Naive thymus-derived CD4-positive, alpha-beta T cell (primary cell): ENCODE measurements at regions not wholly inside any gene's neighbourhood (a gene's known extent, or its start where the extent isn't known, plus 50 kb on each side); places are given as distances from the start of the nearest gene placed in this dataset.

ENCODE experiments used
- ATAC-seq: fragments of 150-1000 bp; cut with Tn5 transposase; 2 replicates; pipeline ENCODE4 v1.10.0; 2021; ENCODE audit warnings: mild to moderate bottlenecking, moderate library complexity
- CTCF ChIA-PET: fragments of 350-600 bp; sonication (Branson Sonifier 250); formaldehyde crosslinking; loops from one replicate; lab custom pipeline; 2021; ENCODE audit warnings: antibody characterized with exemption; lab: Charles Lee
- POLR2A ChIA-PET: fragments of 350-600 bp; sonication (Branson Sonifier 250); formaldehyde crosslinking; loops from one replicate; lab custom pipeline; 2021; ENCODE audit warnings: antibody characterized with exemption, inconsistent platforms; lab: Charles Lee
- DNase-seq, 9 donors: peaks; one replicate each; pipeline versions ENCODE4 v3.0.0 to v3.0.0-alpha.2; 2020 to 2022; ENCODE audit warnings: mixed read lengths in 1 of 9
- H3K27ac ChIP-seq: one replicate; pipeline ENCODE4 v1.7.0; 2013; ENCODE audit warnings: mild to moderate bottlenecking, low read depth, low read length, moderate library complexity
- H3K27me3 ChIP-seq, 2 donors: one replicate each; pipeline ENCODE4 v1.7.0; 2013; ENCODE audit warnings: low read length in 2 of 2, mild to moderate bottlenecking in 2 of 2, moderate library complexity in 2 of 2; ENCODE audit not compliant: control insufficient read depth in 2 of 2, insufficient read depth in 2 of 2
- H3K36me3 ChIP-seq, 3 experiments: 1 replicate in 2 of 3; 2 replicates in 1 of 3; pipeline ENCODE4 v1.7.0; 2013; ENCODE audit warnings: low read length in 3 of 3, mild to moderate bottlenecking in 3 of 3, moderate library complexity in 1 of 3; ENCODE audit not compliant: insufficient read depth in 3 of 3, control insufficient read depth in 2 of 3
- H3K4me1 ChIP-seq, 2 donors: one replicate each; pipeline ENCODE4 v1.7.0; 2013; ENCODE audit warnings: low read length in 2 of 2, mild to moderate bottlenecking in 2 of 2, moderate library complexity in 1 of 2; ENCODE audit not compliant: control insufficient read depth in 2 of 2, insufficient read depth in 2 of 2
- H3K4me3 ChIP-seq: 2 replicates; pipeline ENCODE4 v1.7.0; 2013; ENCODE audit warnings: mild to moderate bottlenecking, low read length
- H3K9me3 ChIP-seq, 3 experiments: 1 replicate in 2 of 3; 2 replicates in 1 of 3; pipeline ENCODE4 v1.7.0; 2013; ENCODE audit warnings: low read length in 3 of 3; ENCODE audit not compliant: control insufficient read depth in 2 of 3
- H3K27ac Mint-ChIP-seq, 9 donors: one replicate each; pipeline ENCODE4 v1.8.0; 2020 to 2022; ENCODE audit warnings: mixed read lengths in 9 of 9, mild to moderate bottlenecking in 8 of 9, moderate library complexity in 5 of 9, inconsistent platforms in 2 of 9
- H3K27me3 Mint-ChIP-seq, 5 donors: one replicate each; pipeline ENCODE4 v1.8.0; 2021 to 2022; ENCODE audit warnings: mixed read lengths in 5 of 5, mild to moderate bottlenecking in 1 of 5
- H3K36me3 Mint-ChIP-seq, 5 donors: one replicate each; pipeline ENCODE4 v1.8.0; 2020 to 2022; ENCODE audit warnings: mixed read lengths in 5 of 5, mild to moderate bottlenecking in 3 of 5, inconsistent platforms in 1 of 5
- H3K4me1 Mint-ChIP-seq, 7 donors: one replicate each; pipeline ENCODE4 v1.8.0; 2020 to 2022; ENCODE audit warnings: mixed read lengths in 7 of 7, mild to moderate bottlenecking in 3 of 7, inconsistent platforms in 1 of 7
- H3K4me3 Mint-ChIP-seq, 10 donors: one replicate each; pipeline ENCODE4 v1.8.0; 2020 to 2022; ENCODE audit warnings: mild to moderate bottlenecking in 10 of 10, mixed read lengths in 10 of 10, moderate library complexity in 6 of 10, inconsistent platforms in 2 of 10
- H3K9me3 Mint-ChIP-seq, 11 donors: one replicate each; pipeline ENCODE4 v1.8.0; 2020 to 2022; ENCODE audit warnings: mixed read lengths in 11 of 11, mild to moderate bottlenecking in 4 of 11, inconsistent platforms in 1 of 11, moderate library complexity in 1 of 11
- intact Hi-C, 2 donors: fragments of 100-400 bp; cut with micrococcal nuclease; formaldehyde crosslinking; loops; one replicate each; pipeline ENCODE4 v1.15.1; 2023

DNA sequence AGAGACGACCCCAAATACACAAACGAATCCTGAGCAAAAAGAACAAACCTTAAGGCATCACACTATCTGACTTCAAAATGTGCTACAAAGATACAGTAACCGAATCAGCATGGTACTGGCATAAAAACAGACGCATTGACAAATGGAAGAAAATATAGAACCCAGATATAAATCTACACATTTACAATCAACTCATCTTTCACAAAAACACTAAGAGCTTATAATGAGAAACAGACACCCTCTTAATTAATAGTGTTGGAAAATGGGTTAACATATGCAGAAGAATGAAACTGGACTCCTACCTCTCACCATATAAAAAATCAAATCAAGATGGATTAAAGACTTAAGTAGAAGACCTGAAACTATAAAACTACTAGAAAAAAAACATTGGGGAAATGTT, 130.3 kb upstream of the DCBLD2 start:
- Histone ChIP-seq H3K4me1 (no peaks in the 10 kb centered on the region), H3K4me3 (no peak overlapping the region), H3K9me3 (peaks cover 0 to 2% (median 0%) of the 10 kb centered on the region in 3 experiments), H3K27me3 (no peaks in the 10 kb centered on the region), H3K36me3 (no peaks in the 10 kb centered on the region), H3K27ac (no peak overlapping the region)
- ATAC-seq = no peak
- Mint-ChIP-seq H3K4me3 (no peak overlapping the region), H3K4me1 (no peaks in the 10 kb centered on the region), H3K36me3 (peaks cover 0 to 11% (median 0%) of the 10 kb centered on the region in 5 donors), H3K27me3 (peaks cover 0 to 8% (median 6%) of the 10 kb centered on the region in 5 donors), H3K27ac (no peak overlapping the region), H3K9me3 (peaks cover 4 to 29% (median 10%) of the 10 kb centered on the region in 11 donors)
- intact Hi-C loops = no loop called here
- no peak for DNase-seq
- ChIA-PET CTCF (no interaction called here), POLR2A (no interaction called here)

DNA sequence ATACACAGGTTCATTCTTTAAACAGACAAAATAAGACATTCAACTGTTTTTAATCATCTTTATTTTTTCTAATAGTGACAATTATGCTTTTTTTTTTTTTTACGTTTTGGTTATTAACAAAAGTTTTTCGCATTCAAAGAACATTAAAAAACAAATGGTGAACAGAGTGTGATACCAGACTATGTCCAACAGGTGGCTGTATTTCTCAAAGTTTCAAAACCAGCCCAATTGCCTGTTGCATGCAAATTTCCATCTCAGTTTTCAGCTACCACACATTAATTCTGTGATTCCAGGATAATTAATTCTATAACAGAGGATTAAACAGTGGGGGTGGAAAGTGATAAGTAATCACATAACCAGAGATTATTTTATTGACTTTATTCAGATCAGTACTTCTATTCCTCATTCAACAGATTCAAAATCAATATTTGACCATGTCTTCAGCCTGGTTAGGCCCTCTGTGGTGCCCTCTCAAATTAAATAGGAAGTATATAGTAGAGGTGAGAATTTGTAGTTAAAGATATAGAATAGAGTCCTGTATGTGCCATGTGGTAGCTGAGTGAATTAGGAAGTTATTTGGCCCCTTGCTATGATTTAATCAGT, 122.2 kb upstream of the DCBLD2 start:
- H3K4me3 Mint-ChIP-seq = no peak overlapping the region
- ChIA-PET CTCF (no interaction called here), POLR2A (no interaction called here)
- intact Hi-C loops = loop anchor here (1.0 to 10.0 kb wide), 4 partner anchors 149 to 766 kb away; no protein-coding TSS in a partner anchor
- ATAC-seq (no peak), DNase-seq (peak in 2 of 9 donors; percentile 2 to 3)
- H3K27me3 Mint-ChIP-seq = peaks cover 0 to 29% (median 18%) of the 10 kb centered on the region in 5 donors
- Histone ChIP-seq H3K27me3 (peaks cover 0 to 3% of the 10 kb centered on the region in 2 donors), H3K4me3 (no peak overlapping the region), H3K4me1 (no peaks in the 10 kb centered on the region), H3K9me3 (peaks cover 0 to 5% (median 0%) of the 10 kb centered on the region in 3 experiments), H3K27ac (no peak overlapping the region), H3K36me3 (no peaks in the 10 kb centered on the region)
- peaks cover 0 to 9% (median 0%) of the 10 kb centered on the region in 5 donors for H3K36me3 Mint-ChIP-seq
- H3K27ac Mint-ChIP-seq = no peak overlapping the region
- H3K4me1 Mint-ChIP-seq = no peaks in the 10 kb centered on the region
- H3K9me3 Mint-ChIP-seq = peaks cover 4 to 26% (median 8%) of the 10 kb centered on the region in 11 donors

DNA sequence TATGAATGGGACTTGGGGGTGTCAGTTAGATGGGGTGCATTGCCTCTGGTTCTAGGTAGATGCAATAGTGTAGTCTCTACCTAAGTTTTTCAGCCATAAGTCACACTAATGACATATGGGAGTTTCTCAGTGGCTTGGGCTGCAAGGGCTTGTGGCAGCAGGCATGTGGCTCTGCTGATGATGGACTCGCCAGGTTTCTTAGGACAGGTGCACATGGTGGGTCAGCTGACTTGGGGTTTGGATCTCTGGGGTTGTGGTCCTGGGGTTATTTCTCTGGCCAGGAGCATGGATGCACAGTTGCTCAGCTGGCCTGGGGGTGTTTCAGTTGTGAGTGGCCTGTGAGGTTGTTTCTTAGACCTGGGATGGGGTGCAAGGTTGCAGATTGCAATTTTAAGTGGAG, 120.0 kb upstream of the DCBLD2 start:
- POLR2A ChIA-PET = no interaction called here
- peaks cover 0 to under 1% (median 0%) of the 10 kb centered on the region in 3 experiments for H3K9me3 ChIP-seq
- H3K9me3 Mint-ChIP-seq = peaks cover 0 to 10% (median 0%) of the 10 kb centered on the region in 11 donors
- H3K27me3 ChIP-seq = peaks cover 0 to 3% of the 10 kb centered on the region in 2 donors
- CTCF ChIA-PET = no interaction called here
- H3K27ac Mint-ChIP-seq = peak overlapping the region in 1 of 9 donors; percentile 2
- H3K36me3 Mint-ChIP-seq = no peaks in the 10 kb centered on the region
- no peak overlapping the region for H3K4me3 Mint-ChIP-seq
- no peak overlapping the region for H3K27ac ChIP-seq
- H3K4me1 ChIP-seq = no peaks in the 10 kb centered on the region
- ATAC-seq (no peak), DNase-seq (no peak)
- no peak overlapping the region for H3K4me3 ChIP-seq
- H3K4me1 Mint-ChIP-seq = no peaks in the 10 kb centered on the region
- intact Hi-C loops = loop anchor here in 1 of 2 donors (10.0 kb wide), 1 partner anchor 663 kb away; no protein-coding TSS in a partner anchor
- no peaks in the 10 kb centered on the region for H3K36me3 ChIP-seq
- peaks cover 0 to 19% (median 16%) of the 10 kb centered on the region in 5 donors for H3K27me3 Mint-ChIP-seq

DNA sequence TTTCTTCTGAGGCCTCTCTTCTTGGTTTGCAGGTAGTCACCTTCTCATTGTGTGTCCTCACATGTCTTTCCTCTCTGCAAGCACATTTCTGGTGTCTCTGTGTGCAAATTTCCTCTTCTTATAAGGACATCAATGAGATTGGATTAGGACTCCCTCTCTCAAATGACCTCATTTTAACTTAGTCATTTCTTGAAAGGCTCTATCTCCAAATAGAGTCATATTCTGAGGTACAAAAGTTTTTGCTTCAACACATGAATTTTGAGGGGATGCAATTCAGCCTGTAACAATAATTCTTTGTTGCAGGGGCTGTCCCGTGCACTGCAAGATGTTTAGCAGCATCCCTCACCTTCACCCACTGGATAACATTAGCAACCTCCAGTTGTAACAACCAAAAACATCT, 115.0 kb upstream of the DCBLD2 start:
- ChIA-PET POLR2A (no interaction called here), CTCF (no interaction called here)
- Mint-ChIP-seq H3K9me3 (peaks cover 0 to 4% (median 0%) of the 10 kb centered on the region in 11 donors), H3K4me3 (no peak overlapping the region), H3K4me1 (no peaks in the 10 kb centered on the region), H3K36me3 (no peaks in the 10 kb centered on the region), H3K27me3 (peaks cover 0 to 7% (median 5%) of the 10 kb centered on the region in 5 donors), H3K27ac (no peak overlapping the region)
- Histone ChIP-seq H3K4me3 (no peak overlapping the region), H3K36me3 (no peaks in the 10 kb centered on the region), H3K4me1 (no peaks in the 10 kb centered on the region), H3K27ac (no peak overlapping the region), H3K27me3 (peaks cover 0 to 3% of the 10 kb centered on the region in 2 donors), H3K9me3 (no peaks in the 10 kb centered on the region)
- intact Hi-C loops = no loop called here
- ATAC-seq = no peak
- DNase-seq = no peak

DNA sequence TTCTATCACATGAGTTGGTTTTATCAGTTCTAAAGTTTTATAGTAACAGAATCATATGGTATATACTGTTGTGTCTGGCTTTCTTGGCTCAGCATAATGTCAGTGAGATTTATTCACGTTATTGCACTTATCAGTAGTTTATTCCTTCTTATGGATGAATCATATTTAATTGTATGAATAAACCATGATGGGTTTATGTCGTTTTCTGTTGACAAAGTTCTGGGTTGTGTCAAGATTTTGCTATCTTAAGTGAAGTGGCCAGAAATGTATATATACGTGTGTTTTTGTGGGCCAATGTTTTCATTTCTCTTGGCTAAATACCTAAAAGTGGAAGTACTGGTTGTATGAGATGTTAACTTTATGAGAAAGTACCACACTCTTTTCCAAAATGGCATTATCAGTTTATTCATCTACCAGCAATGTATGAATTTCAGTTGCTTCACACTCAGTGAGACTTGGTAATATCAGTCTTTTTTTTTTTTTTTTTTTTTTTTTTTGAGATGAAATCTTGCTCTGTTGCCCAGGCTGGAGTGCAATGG, 112.4 kb upstream of the DCBLD2 start:
- Histone ChIP-seq H3K36me3 (no peaks in the 10 kb centered on the region), H3K4me1 (no peaks in the 10 kb centered on the region), H3K27me3 (peaks cover 0 to under 1% of the 10 kb centered on the region in 2 donors), H3K9me3 (no peaks in the 10 kb centered on the region), H3K27ac (no peak overlapping the region), H3K4me3 (no peak overlapping the region)
- Mint-ChIP-seq H3K36me3 (peaks cover 0 to 4% (median 0%) of the 10 kb centered on the region in 5 donors), H3K27me3 (peaks cover 0 to 13% (median under 1%) of the 10 kb centered on the region in 5 donors), H3K4me1 (no peaks in the 10 kb centered on the region), H3K27ac (no peak overlapping the region), H3K4me3 (no peak overlapping the region), H3K9me3 (peaks cover 0 to 4% (median 0%) of the 10 kb centered on the region in 11 donors)
- ChIA-PET POLR2A (no interaction called here), CTCF (interaction anchor here (0.7 kb wide), 1 partner anchor 56 kb away, joined by 4 read pairs; no protein-coding TSS in a partner anchor)
- intact Hi-C loops = no loop called here
- ATAC-seq (no peak), DNase-seq (no peak)

DNA sequence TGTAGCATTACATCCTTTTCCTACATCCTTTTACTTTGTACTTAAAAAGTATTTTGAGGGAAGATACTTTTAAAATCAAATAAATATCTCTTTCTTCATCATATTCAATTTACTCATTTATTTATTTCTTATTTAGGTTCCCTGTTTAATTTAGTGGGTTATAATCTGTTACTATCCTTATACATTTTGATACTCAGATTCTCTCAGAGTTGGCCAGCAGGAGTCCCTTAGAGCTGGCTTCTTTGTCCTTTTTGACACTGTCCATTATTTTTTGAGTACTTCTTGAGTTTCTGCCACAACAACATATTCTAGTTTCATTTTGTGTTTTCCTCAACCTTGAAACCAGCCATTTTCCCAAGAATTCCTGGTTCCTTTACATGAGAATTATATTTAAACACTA, 111.6 kb upstream of the DCBLD2 start:
- Histone ChIP-seq H3K36me3 (no peaks in the 10 kb centered on the region), H3K27me3 (no peaks in the 10 kb centered on the region), H3K27ac (no peak overlapping the region), H3K4me1 (no peaks in the 10 kb centered on the region), H3K9me3 (no peaks in the 10 kb centered on the region), H3K4me3 (no peak overlapping the region)
- CTCF ChIA-PET = no interaction called here
- ATAC-seq (no peak), DNase-seq (no peak)
- Mint-ChIP-seq H3K36me3 (peaks cover 0 to 4% (median 0%) of the 10 kb centered on the region in 5 donors), H3K4me1 (no peaks in the 10 kb centered on the region), H3K4me3 (no peak overlapping the region), H3K9me3 (peaks cover 0 to 4% (median 0%) of the 10 kb centered on the region in 11 donors), H3K27me3 (peaks cover 0 to 13% (median 6%) of the 10 kb centered on the region in 5 donors), H3K27ac (no peak overlapping the region)
- POLR2A ChIA-PET = no interaction called here
- intact Hi-C loops = no loop called here
